ENCODE measurements at regions not wholly inside any gene's neighbourhood (a gene's known extent, or its start where the extent isn't known, plus 50 kb on each side); places are given as distances from the start of the nearest gene placed in this dataset.

- no peak overlapping the region for H3K27ac ChIP-seq (replicated peaks)
- DNase-seq (ENCODE audit: low read depth in 1 of 2, low spot score in 1 of 2): no peak
- TF ChIP-seq CTCF (IDR thresholded peaks at IDR 0.05; ENCODE audit: insufficient read depth, low read length): no peak
- no peak for TF ChIP-seq REST (IDR thresholded peaks at IDR 0.05; ENCODE audit: insufficient replicate concordance, low read depth)
- TF ChIP-seq GABPA (IDR thresholded peaks at IDR 0.05; ENCODE audit: low read depth): no peak
- no peak overlapping the region for H3K4me3 ChIP-seq (replicated peaks; ENCODE audit: insufficient read depth, low read length)
- no peaks in the 10 kb centered on the region for H3K27me3 ChIP-seq (ENCODE audit: insufficient read depth, poor library complexity, severe bottlenecking)
These were observed 466.7 kb upstream of the MIR17HG start for GRCh38 chr13:90880790-90881189.

- H3K27ac ChIP-seq (replicated peaks): no peak overlapping the region
- no peak for DNase-seq (ENCODE audit: low read depth in 1 of 2, low spot score in 1 of 2)
- H3K27me3 ChIP-seq (ENCODE audit: insufficient read depth, poor library complexity, severe bottlenecking): no peaks in the 10 kb centered on the region
- H3K4me3 ChIP-seq (replicated peaks; ENCODE audit: insufficient read depth, low read length): no peak overlapping the region
- TF ChIP-seq POLR2AphosphoS5 (IDR thresholded peaks at IDR 0.05; ENCODE audit: low read depth) (no peak), REST (IDR thresholded peaks at IDR 0.05; ENCODE audit: insufficient replicate concordance, low read depth) (no peak), GABPA (IDR thresholded peaks at IDR 0.05; ENCODE audit: low read depth) (no peak), CTCF (IDR thresholded peaks at IDR 0.05; ENCODE audit: insufficient read depth, low read length) (no peak), SPI1 (IDR thresholded peaks at IDR 0.05; ENCODE audit: borderline replicate concordance, low read depth) (no peak)
These were observed 464.9 kb upstream of the MIR17HG start for GRCh38 chr13:90882551-90882950.

GRCh38 chr13:90883592-90883991 lies 463.9 kb upstream of the MIR17HG start:
- no peaks in the 10 kb centered on the region for H3K27me3 ChIP-seq (ENCODE audit: insufficient read depth, poor library complexity, severe bottlenecking)
- DNase-seq (ENCODE audit: low read depth in 1 of 2, low spot score in 1 of 2): no peak
- TF ChIP-seq REST (IDR thresholded peaks at IDR 0.05; ENCODE audit: insufficient replicate concordance, low read depth) (no peak), CTCF (IDR thresholded peaks at IDR 0.05; ENCODE audit: insufficient read depth, low read length) (no peak), SPI1 (IDR thresholded peaks at IDR 0.05; ENCODE audit: borderline replicate concordance, low read depth) (no peak), POLR2AphosphoS5 (IDR thresholded peaks at IDR 0.05; ENCODE audit: low read depth) (no peak), GABPA (IDR thresholded peaks at IDR 0.05; ENCODE audit: low read depth) (no peak)
- no peak overlapping the region for H3K27ac ChIP-seq (replicated peaks)
- H3K4me3 ChIP-seq (replicated peaks; ENCODE audit: insufficient read depth, low read length): no peak overlapping the region
